ENCODE measurements at regions not wholly inside any gene's neighbourhood (a gene's known extent, or its start where the extent isn't known, plus 50 kb on each side); places are given as distances from the start of the nearest gene placed in this dataset.

- Histone ChIP-seq H3K4me1 (ENCODE audit: control insufficient read depth in 1 of 2, insufficient read depth in 2 of 2, low read length in 2 of 2) (no peaks in the 10 kb centered on the region), H3K9ac (ENCODE audit: insufficient read depth, low read length, poor library complexity, severe bottlenecking) (no peak overlapping the region), H3K27ac (ENCODE audit: low read depth in 1 of 2, low read length in 2 of 2) (no peak overlapping the region), H3K4me3 (replicated peaks in 1 of 3; ENCODE audit: low read depth in 2 of 3, low read length in 3 of 3) (no peak overlapping the region), H3K4me2 (replicated peaks; ENCODE audit: extremely low read depth, low read length, poor library complexity, severe bottlenecking) (no peak overlapping the region), H2AFZ (ENCODE audit: insufficient read depth, low read depth, low read length, poor library complexity, severe bottlenecking) (no peak overlapping the region), H3K9me3 (replicated peaks in 1 of 2; ENCODE audit: control insufficient read depth in 1 of 2, insufficient read depth in 1 of 2, low read length in 2 of 2) (no peaks in the 10 kb centered on the region), H3K79me2 (ENCODE audit: insufficient read depth, low read length) (no peaks in the 10 kb centered on the region), H3K27me3 (ENCODE audit: control insufficient read depth in 2 of 2, insufficient read depth in 2 of 2, low read length in 2 of 2) (no peaks in the 10 kb centered on the region), H3K36me3 (replicated peaks in 1 of 2; ENCODE audit: control insufficient read depth in 1 of 2, insufficient read depth in 2 of 2, low read length in 2 of 2) (no peaks in the 10 kb centered on the region), H4K20me1 (ENCODE audit: insufficient read depth, low read length) (no peaks in the 10 kb centered on the region)
- no peak for TF ChIP-seq CTCF (IDR thresholded peaks at IDR 0.05)
- no peaks in the 10 kb centered on the region for H3K36me3 Mint-ChIP-seq
- H3K4me3 Mint-ChIP-seq: no peak overlapping the region
- WGBS (ENCODE audit: insufficient coverage): 73% methylated on average over 5 of the region's 5 CpGs
- intact Hi-C loops (cut with micrococcal nuclease): no loop called here
- H3K9me3 Mint-ChIP-seq: peaks cover 0 to 5% (median 0%) of the 10 kb centered on the region in 7 donors
- no peaks in the 10 kb centered on the region for H3K4me1 Mint-ChIP-seq
- peaks cover 0 to 2% (median under 1%) of the 10 kb centered on the region in 3 donors for H3K27me3 Mint-ChIP-seq (ENCODE audit: low read depth in 3 of 3)
- DNase-seq: no peak
- H3K27ac Mint-ChIP-seq: no peak overlapping the region
Observed at GRCh38 chr3:62926494-62926893, 51.3 kb upstream of the CADPS start.

- Histone ChIP-seq H3K79me2 (ENCODE audit: insufficient read depth, low read length) (no peaks in the 10 kb centered on the region), H3K4me2 (replicated peaks; ENCODE audit: extremely low read depth, low read length, poor library complexity, severe bottlenecking) (no peak overlapping the region), H3K4me1 (ENCODE audit: control insufficient read depth in 1 of 2, insufficient read depth in 2 of 2, low read length in 2 of 2) (no peaks in the 10 kb centered on the region)
Observed at GRCh38 chr3:62928256-62928655, 53.0 kb upstream of the CADPS start.

More at GRCh38 chr3:62928256-62928655, 53.0 kb upstream of the CADPS start:
- H3K4me3 ChIP-seq (replicated peaks in 1 of 3; ENCODE audit: low read depth in 2 of 3, low read length in 3 of 3): no peak overlapping the region
- H3K27ac Mint-ChIP-seq: no peak overlapping the region
- no peaks in the 10 kb centered on the region for H4K20me1 ChIP-seq (ENCODE audit: insufficient read depth, low read length)
- H3K9me3 Mint-ChIP-seq: peaks cover 0 to 6% (median 0%) of the 10 kb centered on the region in 7 donors
- H3K36me3 ChIP-seq (replicated peaks in 1 of 2; ENCODE audit: control insufficient read depth in 1 of 2, insufficient read depth in 2 of 2, low read length in 2 of 2): no peaks in the 10 kb centered on the region
- H3K4me3 Mint-ChIP-seq: no peak overlapping the region
- no peaks in the 10 kb centered on the region for H3K27me3 Mint-ChIP-seq (ENCODE audit: low read depth in 3 of 3)
- no peak overlapping the region for H3K9ac ChIP-seq (ENCODE audit: insufficient read depth, low read length, poor library complexity, severe bottlenecking)
- no peak overlapping the region for H2AFZ ChIP-seq (ENCODE audit: insufficient read depth, low read depth, low read length, poor library complexity, severe bottlenecking)
- no peak for DNase-seq
- no CpG with 5 or more reads among the region's 1 CpG for WGBS (ENCODE audit: insufficient coverage)
- H3K27ac ChIP-seq (ENCODE audit: low read depth in 1 of 2, low read length in 2 of 2): no peak overlapping the region
- no peaks in the 10 kb centered on the region for H3K36me3 Mint-ChIP-seq
- H3K9me3 ChIP-seq (replicated peaks in 1 of 2; ENCODE audit: control insufficient read depth in 1 of 2, insufficient read depth in 1 of 2, low read length in 2 of 2): no peaks in the 10 kb centered on the region
- H3K27me3 ChIP-seq (ENCODE audit: control insufficient read depth in 2 of 2, insufficient read depth in 2 of 2, low read length in 2 of 2): no peaks in the 10 kb centered on the region
- intact Hi-C loops (cut with micrococcal nuclease): no loop called here
- no peak for TF ChIP-seq CTCF (IDR thresholded peaks at IDR 0.05)
- H3K4me1 Mint-ChIP-seq: no peaks in the 10 kb centered on the region

All from CD14-positive monocyte (primary cell).